GM23248 (cell line): ENCODE measurements at regions not wholly inside any gene's neighbourhood (a gene's known extent, or its start where the extent isn't known, plus 50 kb on each side); places are given as distances from the start of the nearest gene placed in this dataset.

Experiments used
- DNase-seq: peaks from one replicate; pipeline ENCODE4 v3.0.0-alpha.2; 2015
- H2AFZ ChIP-seq: fragments of 200-600 bp; sonication (generic); 2 replicates; pipeline ENCODE4 v1.6.1; 2016; ENCODE audit warnings: antibody characterized with exemption
- H3F3A ChIP-seq: fragments of 200-600 bp; sonication (generic); 2 replicates; pipeline ENCODE4 v1.6.1; 2016; ENCODE audit warnings: mild to moderate bottlenecking, antibody characterized with exemption, mixed run types; ENCODE audit not compliant: insufficient read depth
- H3K27ac ChIP-seq: fragments of 200-600 bp; sonication (generic); 2 replicates; pipeline ENCODE4 v1.5.1; 2016; ENCODE audit warnings: mild to moderate bottlenecking
- H3K27me3 ChIP-seq: fragments of 200-600 bp; sonication (generic); replicated peaks from 2 replicates; pipeline ENCODE4 v1.6.1; 2016; ENCODE audit warnings: mild to moderate bottlenecking; ENCODE audit not compliant: insufficient read depth
- H3K36me3 ChIP-seq: fragments of 200-600 bp; sonication (generic); 2 replicates; pipeline ENCODE4 v1.6.1; 2016; ENCODE audit warnings: low read depth, mild to moderate bottlenecking
- H3K4me1 ChIP-seq: fragments of 200-600 bp; sonication (generic); 2 replicates; pipeline ENCODE4 v1.6.1; 2016; ENCODE audit warnings: mild to moderate bottlenecking; ENCODE audit not compliant: insufficient read depth
- H3K4me2 ChIP-seq: fragments of 200-600 bp; sonication (generic); one replicate; pipeline ENCODE4 v1.6.1; 2016; ENCODE audit warnings: mild to moderate bottlenecking; ENCODE audit not compliant: unreplicated experiment
- H3K4me3 ChIP-seq: fragments of 200-600 bp; sonication (generic); 2 replicates; pipeline ENCODE4 v1.5.1; 2016; ENCODE audit warnings: mild to moderate bottlenecking
- H3K79me2 ChIP-seq: fragments of 200-600 bp; sonication (generic); 2 replicates; pipeline ENCODE4 v1.6.1; 2016; ENCODE audit warnings: mild to moderate bottlenecking; ENCODE audit not compliant: insufficient read depth
- H3K9ac ChIP-seq: fragments of 200-600 bp; sonication (generic); 2 replicates; pipeline ENCODE4 v1.6.1; 2016; ENCODE audit warnings: mild to moderate bottlenecking
- H3K9me2 ChIP-seq: fragments of 200-600 bp; sonication (generic); 2 replicates; pipeline ENCODE4 v1.6.1; 2016; ENCODE audit warnings: mixed run types, mild to moderate bottlenecking, moderate library complexity; ENCODE audit not compliant: insufficient read depth
- H3K9me3 ChIP-seq: fragments of 200-600 bp; sonication (generic); one replicate; pipeline ENCODE4 v1.6.1; 2017; ENCODE audit warnings: low read depth
- H4K20me1 ChIP-seq: fragments of 200-600 bp; sonication (generic); 2 replicates; pipeline ENCODE4 v1.6.0; 2016; ENCODE audit not compliant: insufficient read depth
- EZH2 ChIP-seq: fragments of 200-600 bp; sonication (generic); IDR thresholded peaks from 2 replicates; pipeline ENCODE4 v1.6.1; 2018; ENCODE audit warnings: antibody characterized with exemption, mild to moderate bottlenecking; ENCODE audit not compliant: insufficient read depth, poor library complexity, severe bottlenecking
- EZH2phosphoT487 ChIP-seq: fragments of 200-600 bp; sonication (generic); IDR thresholded peaks from 2 replicates; pipeline ENCODE4 v1.6.1; 2018; ENCODE audit warnings: antibody characterized with exemption, moderate library complexity, mild to moderate bottlenecking, low read depth; ENCODE audit not compliant: insufficient read depth
- whole genome bisulfite sequencing, 2 experiments: methylation state at CpG; one replicate each; pipeline ENCODE4 v1.1.6; 2015 to 2017; ENCODE audit warnings: low lambda C conversion rate in 2 of 2, low coverage in 1 of 2; ENCODE audit errors: missing lambda C conversion rate in 2 of 2; 5-methylcytosine and 5-hydroxymethylcytosine counted together
- in situ Hi-C: fragments of 300-500 bp; cut with MboI; formaldehyde crosslinking; loops from 2 replicates; pipeline ENCODE4 v1.15.0; 2020

DNA sequence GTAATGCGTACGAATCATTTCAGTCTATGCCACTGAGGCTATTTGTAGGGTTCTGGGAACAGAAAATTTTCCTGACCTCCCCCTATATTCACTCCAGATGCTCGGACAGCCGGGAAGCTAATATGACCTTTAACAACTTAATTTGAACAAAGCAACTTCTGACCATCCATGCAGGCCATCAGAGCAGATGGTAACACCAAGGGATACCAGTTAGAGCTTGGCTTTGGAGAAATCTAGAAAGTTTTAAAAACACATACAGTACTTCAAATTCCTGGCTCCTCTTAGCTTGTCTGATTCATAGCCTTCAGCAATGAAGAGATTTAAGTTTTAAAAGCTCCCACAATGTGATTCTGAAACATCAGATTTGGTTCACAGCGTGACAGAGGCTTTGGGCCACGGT, 257.3 kb downstream of the GPAM start:
- no peaks in the 10 kb centered on the region for H3K4me1 ChIP-seq
- no peak overlapping the region for H3K27ac ChIP-seq
- TF ChIP-seq EZH2 = no peak
- no peak for TF ChIP-seq EZH2phosphoT487
- WGBS, 2 experiments = 44 to 50% methylated on average over 6 of the region's 6 CpGs
- H4K20me1 ChIP-seq = no peaks in the 10 kb centered on the region
- H3K79me2 ChIP-seq = no peaks in the 10 kb centered on the region
- H3K9me2 ChIP-seq = no peaks in the 10 kb centered on the region
- no peak overlapping the region for H3K4me2 ChIP-seq
- H2AFZ ChIP-seq = no peak overlapping the region
- H3K27me3 ChIP-seq = no peaks in the 10 kb centered on the region
- H3K9me3 ChIP-seq = no peaks in the 10 kb centered on the region
- H3K9ac ChIP-seq = no peak overlapping the region
- in situ Hi-C loops = no loop called here
- H3K4me3 ChIP-seq = no peak overlapping the region
- no peak for DNase-seq
- no peaks in the 10 kb centered on the region for H3K36me3 ChIP-seq
- H3F3A ChIP-seq = no peaks in the 10 kb centered on the region

- WGBS, 2 experiments = 43 to 47% methylated on average over 5 of the region's 5 CpGs
- no peak overlapping the region for H2AFZ ChIP-seq
- H3F3A ChIP-seq = no peaks in the 10 kb centered on the region
- H3K4me2 ChIP-seq = no peak overlapping the region
- no peaks in the 10 kb centered on the region; the same call in none of the 2 replicates for H3K27me3 ChIP-seq
- in situ Hi-C loops = no loop called here
- no peak for DNase-seq
- no peaks in the 10 kb centered on the region for H4K20me1 ChIP-seq
- H3K9me3 ChIP-seq = no peaks in the 10 kb centered on the region
- H3K9me2 ChIP-seq = no peaks in the 10 kb centered on the region
- H3K27ac ChIP-seq = no peak overlapping the region
- no peaks in the 10 kb centered on the region for H3K79me2 ChIP-seq
- no peak overlapping the region for H3K4me3 ChIP-seq
- no peak overlapping the region for H3K9ac ChIP-seq
- TF ChIP-seq EZH2 = no peak
- TF ChIP-seq EZH2phosphoT487 = no peak
- no peaks in the 10 kb centered on the region for H3K36me3 ChIP-seq
- H3K4me1 ChIP-seq = no peaks in the 10 kb centered on the region
Measured at GRCh38 chr10:111933937-111934336, 249.6 kb downstream of the GPAM start.

- Histone ChIP-seq H3K9ac (no peak overlapping the region), H3K27ac (no peak overlapping the region), H2AFZ (no peak overlapping the region), H3K27me3 (no peaks in the 10 kb centered on the region; the same call in none of the 2 replicates), H3K4me1 (no peaks in the 10 kb centered on the region), H3K4me2 (no peak overlapping the region), H3K9me2 (no peaks in the 10 kb centered on the region), H3K9me3 (no peaks in the 10 kb centered on the region), H3K36me3 (no peaks in the 10 kb centered on the region), H4K20me1 (no peaks in the 10 kb centered on the region), H3K79me2 (no peaks in the 10 kb centered on the region), H3K4me3 (no peak overlapping the region), H3F3A (no peaks in the 10 kb centered on the region)
- WGBS, 2 experiments = 0 to 5% methylated on average over 1 of the region's 1 CpG
- TF ChIP-seq EZH2phosphoT487 = no peak
- in situ Hi-C loops = no loop called here
- no peak for DNase-seq
Measured at GRCh38 chr10:111934931-111935330, 248.6 kb downstream of the GPAM start.

- Histone ChIP-seq H3K4me3 (no peak overlapping the region), H2AFZ (no peak overlapping the region), H3K9me3 (no peaks in the 10 kb centered on the region), H3K79me2 (no peaks in the 10 kb centered on the region), H3K27me3 (no peaks in the 10 kb centered on the region; the same call in none of the 2 replicates), H3K9me2 (no peaks in the 10 kb centered on the region), H3K4me1 (no peaks in the 10 kb centered on the region), H3K9ac (no peak overlapping the region), H3K4me2 (no peak overlapping the region), H3F3A (no peaks in the 10 kb centered on the region), H3K36me3 (no peaks in the 10 kb centered on the region), H4K20me1 (no peaks in the 10 kb centered on the region), H3K27ac (no peak overlapping the region)
- no peak for DNase-seq
- TF ChIP-seq EZH2phosphoT487 (no peak), EZH2 (no peak)
- in situ Hi-C loops = no loop called here
- WGBS, 2 experiments = 25 to 33% methylated on average over 3 of the region's 3 CpGs
Measured at GRCh38 chr10:111936143-111936542, 247.4 kb downstream of the GPAM start.

- Histone ChIP-seq H3K4me1 (no peaks in the 10 kb centered on the region), H3K9ac (no peak overlapping the region), H2AFZ (no peak overlapping the region), H3K4me2 (no peak overlapping the region), H3K36me3 (no peaks in the 10 kb centered on the region), H4K20me1 (no peaks in the 10 kb centered on the region), H3K9me2 (no peaks in the 10 kb centered on the region), H3F3A (no peaks in the 10 kb centered on the region), H3K27ac (no peak overlapping the region), H3K9me3 (no peaks in the 10 kb centered on the region), H3K4me3 (no peak overlapping the region), H3K27me3 (no peaks in the 10 kb centered on the region), H3K79me2 (no peaks in the 10 kb centered on the region)
- no peak for DNase-seq
- no peak for TF ChIP-seq EZH2
- no peak for TF ChIP-seq EZH2phosphoT487
- in situ Hi-C loops = no loop called here
- 62 to 65% methylated on average over 6 of the region's 6 CpGs for WGBS, 2 experiments
Measured at GRCh38 chr10:111944331-111944730, 239.2 kb downstream of the GPAM start.
